ENCODE measurements at regions not wholly inside any gene's neighbourhood (a gene's known extent, or its start where the extent isn't known, plus 50 kb on each side); places are given as distances from the start of the nearest gene placed in this dataset.

- TF ChIP-seq CSRNP3 (CRISPR knock-in tag; IDR thresholded peaks at IDR 0.05) (no peak), ZNF8 (CRISPR knock-in tag; IDR thresholded peaks at IDR 0.05) (no peak), TOX (CRISPR knock-in tag; IDR thresholded peaks at IDR 0.05; ENCODE audit: borderline replicate concordance) (no peak), ZC3H10 (CRISPR knock-in tag; IDR thresholded peaks at IDR 0.05) (no peak), SNAI2 (CRISPR knock-in tag; IDR thresholded peaks at IDR 0.05) (no peak), ZFP30 (CRISPR knock-in tag; IDR thresholded peaks at IDR 0.05) (no peak), RARB (CRISPR knock-in tag; IDR thresholded peaks at IDR 0.05) (no peak), CSDC2 (CRISPR knock-in tag; IDR thresholded peaks at IDR 0.05) (no peak), BACH2 (CRISPR knock-in tag; IDR thresholded peaks at IDR 0.05; ENCODE audit: borderline replicate concordance) (no peak), ESRRG (CRISPR knock-in tag; IDR thresholded peaks at IDR 0.05) (no peak), TCF4 (CRISPR knock-in tag; IDR thresholded peaks at IDR 0.05; ENCODE audit: borderline replicate concordance) (no peak)
- no peak for ATAC-seq
Observed at GRCh38 chr1:163265547-163265946, 56.2 kb upstream of the NUF2 start.

GRCh38 chr1:163267962-163268361 lies 53.8 kb upstream of the NUF2 start:
- ATAC-seq, result no peak

GRCh38 chr1:163271535-163271934 lies 50.2 kb upstream of the NUF2 start:
- ATAC-seq, result no peak
- TF ChIP-seq POU6F1 (CRISPR knock-in tag; IDR thresholded peaks at IDR 0.05; ENCODE audit: borderline replicate concordance, low read depth) (no peak), BACH2 (CRISPR knock-in tag; IDR thresholded peaks at IDR 0.05; ENCODE audit: borderline replicate concordance) (no peak), ZFP30 (CRISPR knock-in tag; IDR thresholded peaks at IDR 0.05) (no peak), ESRRG (CRISPR knock-in tag; IDR thresholded peaks at IDR 0.05) (no peak), OSR1 (CRISPR knock-in tag; IDR thresholded peaks at IDR 0.05) (no peak), CSDC2 (CRISPR knock-in tag; IDR thresholded peaks at IDR 0.05) (no peak), CSRNP3 (CRISPR knock-in tag; IDR thresholded peaks at IDR 0.05) (no peak)

More at GRCh38 chr1:163267962-163268361, 53.8 kb upstream of the NUF2 start:
- TF ChIP-seq RARB (CRISPR knock-in tag; IDR thresholded peaks at IDR 0.05), result no peak
- TF ChIP-seq BACH2 (CRISPR knock-in tag; IDR thresholded peaks at IDR 0.05; ENCODE audit: borderline replicate concordance), result no peak
- no peak for TF ChIP-seq ZFP3 (CRISPR knock-in tag; IDR thresholded peaks at IDR 0.05)
- TF ChIP-seq ISL1 (CRISPR knock-in tag; IDR thresholded peaks at IDR 0.05), result no peak
- TF ChIP-seq TSHZ2 (CRISPR knock-in tag; IDR thresholded peaks at IDR 0.05), result no peak
- no peak for TF ChIP-seq CSDC2 (CRISPR knock-in tag; IDR thresholded peaks at IDR 0.05)
- TF ChIP-seq SNAI2 (CRISPR knock-in tag; IDR thresholded peaks at IDR 0.05), result no peak
- TF ChIP-seq ZNF565 (CRISPR knock-in tag; conservative IDR thresholded peaks at IDR 0.05; ENCODE audit: low read depth), result no peak
- no peak for TF ChIP-seq ESRRG (CRISPR knock-in tag; IDR thresholded peaks at IDR 0.05)
- no peak for TF ChIP-seq ARNTL (CRISPR knock-in tag; IDR thresholded peaks at IDR 0.05; ENCODE audit: borderline replicate concordance, low read depth)
- TF ChIP-seq TOX (CRISPR knock-in tag; IDR thresholded peaks at IDR 0.05; ENCODE audit: borderline replicate concordance), result no peak
- no peak for TF ChIP-seq CSRNP3 (CRISPR knock-in tag; IDR thresholded peaks at IDR 0.05)
- no peak for TF ChIP-seq CREB5 (CRISPR knock-in tag; IDR thresholded peaks at IDR 0.05; ENCODE audit: low read depth)
- no peak for TF ChIP-seq GLIS3 (CRISPR knock-in tag; IDR thresholded peaks at IDR 0.05)
- TF ChIP-seq OSR1 (CRISPR knock-in tag; IDR thresholded peaks at IDR 0.05), result no peak
- TF ChIP-seq ZNF8 (CRISPR knock-in tag; IDR thresholded peaks at IDR 0.05), result no peak
- no peak for TF ChIP-seq TCF4 (CRISPR knock-in tag; IDR thresholded peaks at IDR 0.05; ENCODE audit: borderline replicate concordance)
